ENCODE measurements at regions not wholly inside any gene's neighbourhood (a gene's known extent, or its start where the extent isn't known, plus 50 kb on each side); places are given as distances from the start of the nearest gene placed in this dataset.

GRCh38 chr3:191790934-191791333, 330.0 kb downstream of the PYDC2 start:
- intact Hi-C loops (cut with DNase I; ENCODE audit: low total_unique reads): no loop called here
- Histone ChIP-seq H3K9me3 (peaks cover 0 to 29% (median 17%) of the 10 kb centered on the region in 8 donors), H3K36me3 (no peaks in the 10 kb centered on the region), H3K4me1 (no peaks in the 10 kb centered on the region), H3K4me3 (no peak overlapping the region), H3K27me3 (replicated peaks in 1 of 7) (no peaks in the 10 kb centered on the region), H3K27ac (no peak overlapping the region)
- no peak for TF ChIP-seq CTCF (IDR thresholded peaks at IDR 0.05 in 8 of 11, conservative IDR thresholded peaks at IDR 0.05 in 3 of 11)
- no peak for TF ChIP-seq POLR2A (IDR thresholded peaks at IDR 0.05)
- no peak for DNase-seq
- WGBS, 5 donors: 81 to 97% (median 89%) methylated on average over 1 of the region's 1 CpG

GRCh38 chr3:191792580-191792979, 331.6 kb downstream of the PYDC2 start:
- Histone ChIP-seq H3K4me3 (no peak overlapping the region), H3K36me3 (no peaks in the 10 kb centered on the region), H3K9me3 (peaks cover 0 to 29% (median 17%) of the 10 kb centered on the region in 8 donors), H3K4me1 (no peaks in the 10 kb centered on the region), H3K27me3 (replicated peaks in 1 of 7) (no peaks in the 10 kb centered on the region), H3K27ac (no peak overlapping the region)
- WGBS, 5 donors: 46 to 65% (median 58%) methylated on average over 2 of the region's 2 CpGs
- DNase-seq: no peak
- intact Hi-C loops (cut with DNase I; ENCODE audit: low total_unique reads): no loop called here
- TF ChIP-seq POLR2AphosphoS5 (IDR thresholded peaks at IDR 0.05): no peak

- DNase-seq: no peak
- peaks cover 0 to 34% (median 19%) of the 10 kb centered on the region in 8 donors for H3K9me3 ChIP-seq
- TF ChIP-seq POLR2A (IDR thresholded peaks at IDR 0.05) (no peak), CTCF (IDR thresholded peaks at IDR 0.05 in 8 of 11, conservative IDR thresholded peaks at IDR 0.05 in 3 of 11) (no peak), POLR2AphosphoS5 (IDR thresholded peaks at IDR 0.05) (no peak)
- intact Hi-C loops (cut with DNase I; ENCODE audit: low total_unique reads): no loop called here
- 74 to 95% (median 88%) methylated on average over 1 of the region's 1 CpG for WGBS, 5 donors
- H3K4me3 ChIP-seq: no peak overlapping the region
- no peak overlapping the region for H3K27ac ChIP-seq
- H3K36me3 ChIP-seq: no peaks in the 10 kb centered on the region
- no peaks in the 10 kb centered on the region for H3K4me1 ChIP-seq
- no peaks in the 10 kb centered on the region for H3K27me3 ChIP-seq (replicated peaks in 1 of 7)
Observed at GRCh38 chr3:191795196-191795595, 334.2 kb downstream of the PYDC2 start.

GRCh38 chr3:191797271-191797670, 336.3 kb downstream of the PYDC2 start:
- 74 to 97% (median 93%) methylated on average over 3 of the region's 3 CpGs for WGBS, 5 donors
- no peaks in the 10 kb centered on the region for H3K36me3 ChIP-seq
- H3K9me3 ChIP-seq: peaks cover 0 to 37% (median 24%) of the 10 kb centered on the region in 8 donors
- TF ChIP-seq POLR2AphosphoS5 (IDR thresholded peaks at IDR 0.05): no peak
- no peak for TF ChIP-seq CTCF (IDR thresholded peaks at IDR 0.05 in 8 of 11, conservative IDR thresholded peaks at IDR 0.05 in 3 of 11)
- no peak for TF ChIP-seq POLR2A (IDR thresholded peaks at IDR 0.05)
- no peaks in the 10 kb centered on the region for H3K4me1 ChIP-seq
- H3K4me3 ChIP-seq: no peak overlapping the region
- no peak overlapping the region for H3K27ac ChIP-seq
- no peaks in the 10 kb centered on the region for H3K27me3 ChIP-seq (replicated peaks in 1 of 7)
- intact Hi-C loops (cut with DNase I; ENCODE audit: low total_unique reads): no loop called here
- DNase-seq: no peak

GRCh38 chr3:191802671-191803070, 341.7 kb downstream of the PYDC2 start:
- Histone ChIP-seq H3K9me3 (peaks cover 0 to 71% (median 46%) of the 10 kb centered on the region in 8 donors), H3K4me3 (no peak overlapping the region), H3K27me3 (replicated peaks in 1 of 7) (no peaks in the 10 kb centered on the region), H3K36me3 (no peaks in the 10 kb centered on the region), H3K4me1 (no peaks in the 10 kb centered on the region), H3K27ac (no peak overlapping the region)
- DNase-seq: no peak
- TF ChIP-seq POLR2AphosphoS5 (IDR thresholded peaks at IDR 0.05) (no peak), CTCF (IDR thresholded peaks at IDR 0.05 in 8 of 11, conservative IDR thresholded peaks at IDR 0.05 in 3 of 11) (no peak), POLR2A (IDR thresholded peaks at IDR 0.05) (no peak)
- WGBS, 5 donors: 66 to 84% (median 79%) methylated on average over 3 of the region's 3 CpGs
- intact Hi-C loops (cut with DNase I; ENCODE audit: low total_unique reads): no loop called here

Data from spleen (tissue), 11 donors.